ENCODE measurements at regions not wholly inside any gene's neighbourhood (a gene's known extent, or its start where the extent isn't known, plus 50 kb on each side); places are given as distances from the start of the nearest gene placed in this dataset.

DNA sequence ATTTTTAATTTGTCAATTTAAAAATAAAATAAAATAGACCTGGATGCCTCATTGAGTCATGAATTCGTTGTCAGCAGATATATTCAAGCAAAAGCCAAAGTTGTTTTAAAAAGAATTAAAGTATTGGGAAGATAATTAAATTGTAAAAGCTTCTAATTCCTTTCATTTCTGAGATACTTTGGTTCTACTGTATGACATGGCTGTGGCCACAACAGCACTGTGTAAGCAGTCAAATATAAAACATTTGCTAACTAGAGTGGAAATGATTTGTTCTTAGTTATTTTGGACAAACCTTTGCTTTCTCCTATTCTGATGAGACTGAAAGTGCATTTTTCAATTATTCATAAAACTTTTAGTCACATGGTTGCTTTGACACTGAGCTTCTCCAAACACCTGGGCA is 143.6 kb upstream of the FAM13C start:
- DNase-seq = no peak
- Histone ChIP-seq H3K4me3 (ENCODE audit: low read length in 3 of 3) (no peak overlapping the region), H3K4me1 (ENCODE audit: control insufficient read depth in 2 of 3, insufficient read depth in 2 of 3, low read depth in 1 of 3, low read length in 3 of 3) (no peaks in the 10 kb centered on the region), H3K36me3 (ENCODE audit: control insufficient read depth in 2 of 3, insufficient read depth in 3 of 3, low read length in 3 of 3) (no peaks in the 10 kb centered on the region), H3K9ac (ENCODE audit: low read length in 3 of 3) (no peak overlapping the region), H3K27ac (ENCODE audit: low read depth in 2 of 2, low read length in 2 of 2) (no peak overlapping the region), H3K27me3 (ENCODE audit: control insufficient read depth, insufficient read depth, low read length) (no peaks in the 10 kb centered on the region), H3K9me3 (ENCODE audit: control insufficient read depth in 2 of 3, insufficient read depth in 1 of 3, low read length in 3 of 3) (no peaks in the 10 kb centered on the region)
- intact Hi-C loops (cut with DNase I) = no loop called here
- TF ChIP-seq, protein P1, sequence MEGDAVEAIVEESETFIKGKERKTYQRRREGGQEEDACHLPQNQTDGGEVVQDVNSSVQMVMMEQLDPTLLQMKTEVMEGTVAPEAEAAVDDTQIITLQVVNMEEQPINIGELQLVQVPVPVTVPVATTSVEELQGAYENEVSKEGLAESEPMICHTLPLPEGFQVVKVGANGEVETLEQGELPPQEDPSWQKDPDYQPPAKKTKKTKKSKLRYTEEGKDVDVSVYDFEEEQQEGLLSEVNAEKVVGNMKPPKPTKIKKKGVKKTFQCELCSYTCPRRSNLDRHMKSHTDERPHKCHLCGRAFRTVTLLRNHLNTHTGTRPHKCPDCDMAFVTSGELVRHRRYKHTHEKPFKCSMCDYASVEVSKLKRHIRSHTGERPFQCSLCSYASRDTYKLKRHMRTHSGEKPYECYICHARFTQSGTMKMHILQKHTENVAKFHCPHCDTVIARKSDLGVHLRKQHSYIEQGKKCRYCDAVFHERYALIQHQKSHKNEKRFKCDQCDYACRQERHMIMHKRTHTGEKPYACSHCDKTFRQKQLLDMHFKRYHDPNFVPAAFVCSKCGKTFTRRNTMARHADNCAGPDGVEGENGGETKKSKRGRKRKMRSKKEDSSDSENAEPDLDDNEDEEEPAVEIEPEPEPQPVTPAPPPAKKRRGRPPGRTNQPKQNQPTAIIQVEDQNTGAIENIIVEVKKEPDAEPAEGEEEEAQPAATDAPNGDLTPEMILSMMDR (IDR thresholded peaks at IDR 0.05; ENCODE audit: borderline replicate concordance, extremely low read depth, insufficient read depth) = no peak
- FAIRE-seq = no peak

DNA sequence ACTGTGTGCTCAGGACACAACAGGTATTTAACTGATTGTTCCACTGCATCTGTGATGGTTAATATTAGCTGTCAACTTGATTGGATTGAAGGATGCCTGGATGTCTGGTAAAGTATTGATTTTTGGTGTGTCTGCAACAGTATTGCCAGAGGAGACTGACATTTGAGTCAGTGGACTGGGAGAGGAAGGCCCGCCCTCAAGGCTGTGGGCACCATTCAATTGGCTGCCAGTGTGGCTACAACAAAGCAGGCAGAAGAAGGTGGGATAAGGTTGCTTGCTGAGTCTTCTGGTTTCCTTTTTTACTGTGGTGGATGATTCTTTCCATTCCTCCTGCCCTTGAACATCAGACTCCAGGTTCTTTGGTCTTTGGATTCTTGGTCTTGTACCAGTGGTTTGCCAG is 137.1 kb upstream of the FAM13C start:
- intact Hi-C loops (cut with DNase I) = no loop called here
- H3K4me3 ChIP-seq (ENCODE audit: low read length in 3 of 3) = no peak overlapping the region
- no peak overlapping the region for H3K9ac ChIP-seq (ENCODE audit: low read length in 3 of 3)
- peaks cover 0 to 17% (median 0%) of the 10 kb centered on the region in 3 donors for H3K9me3 ChIP-seq (ENCODE audit: control insufficient read depth in 2 of 3, insufficient read depth in 1 of 3, low read length in 3 of 3)
- no peak for DNase-seq
- H3K4me1 ChIP-seq (ENCODE audit: control insufficient read depth in 2 of 3, insufficient read depth in 2 of 3, low read depth in 1 of 3, low read length in 3 of 3) = no peaks in the 10 kb centered on the region
- no peaks in the 10 kb centered on the region for H3K27me3 ChIP-seq (ENCODE audit: control insufficient read depth, insufficient read depth, low read length)
- no peak for FAIRE-seq
- no peaks in the 10 kb centered on the region for H3K36me3 ChIP-seq (ENCODE audit: control insufficient read depth in 2 of 3, insufficient read depth in 3 of 3, low read length in 3 of 3)
- H3K27ac ChIP-seq (ENCODE audit: low read depth in 2 of 2, low read length in 2 of 2) = no peak overlapping the region
- TF ChIP-seq, protein P1 (IDR thresholded peaks at IDR 0.05; ENCODE audit: borderline replicate concordance, extremely low read depth, insufficient read depth) = no peak

DNA sequence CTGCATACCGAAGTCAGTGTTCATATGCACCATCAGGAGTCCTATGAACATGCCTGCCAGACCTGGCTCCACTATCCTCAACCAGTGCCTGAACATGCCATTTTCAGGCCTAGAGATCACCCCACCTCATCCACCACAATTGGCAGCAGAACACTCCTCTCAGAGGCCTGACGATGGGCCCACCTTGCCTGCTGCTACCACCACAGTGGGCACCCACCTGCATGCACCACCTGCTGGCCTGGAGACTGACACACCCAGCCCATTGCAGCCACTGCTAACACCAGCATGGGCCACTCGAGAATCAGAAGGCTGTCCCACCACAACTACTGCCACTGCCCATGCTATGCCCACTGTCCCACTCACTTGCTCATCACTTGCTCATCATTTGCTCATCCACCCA is 130.7 kb upstream of the FAM13C start:
- TF ChIP-seq, protein P1 (IDR thresholded peaks at IDR 0.05; ENCODE audit: borderline replicate concordance, extremely low read depth, insufficient read depth) = no peak
- H3K4me1 ChIP-seq (ENCODE audit: control insufficient read depth in 2 of 3, insufficient read depth in 2 of 3, low read depth in 1 of 3, low read length in 3 of 3) = no peaks in the 10 kb centered on the region
- H3K36me3 ChIP-seq (ENCODE audit: control insufficient read depth in 2 of 3, insufficient read depth in 3 of 3, low read length in 3 of 3) = no peaks in the 10 kb centered on the region
- H3K4me3 ChIP-seq (ENCODE audit: low read length in 3 of 3) = no peak overlapping the region
- H3K27ac ChIP-seq (ENCODE audit: low read depth in 2 of 2, low read length in 2 of 2) = no peak overlapping the region
- H3K27me3 ChIP-seq (ENCODE audit: control insufficient read depth, insufficient read depth, low read length) = no peaks in the 10 kb centered on the region
- peaks cover 0 to 17% (median 0%) of the 10 kb centered on the region in 3 donors for H3K9me3 ChIP-seq (ENCODE audit: control insufficient read depth in 2 of 3, insufficient read depth in 1 of 3, low read length in 3 of 3)
- DNase-seq = no peak
- no peak overlapping the region for H3K9ac ChIP-seq (ENCODE audit: low read length in 3 of 3)
- intact Hi-C loops (cut with DNase I) = no loop called here
- FAIRE-seq = no peak

DNA sequence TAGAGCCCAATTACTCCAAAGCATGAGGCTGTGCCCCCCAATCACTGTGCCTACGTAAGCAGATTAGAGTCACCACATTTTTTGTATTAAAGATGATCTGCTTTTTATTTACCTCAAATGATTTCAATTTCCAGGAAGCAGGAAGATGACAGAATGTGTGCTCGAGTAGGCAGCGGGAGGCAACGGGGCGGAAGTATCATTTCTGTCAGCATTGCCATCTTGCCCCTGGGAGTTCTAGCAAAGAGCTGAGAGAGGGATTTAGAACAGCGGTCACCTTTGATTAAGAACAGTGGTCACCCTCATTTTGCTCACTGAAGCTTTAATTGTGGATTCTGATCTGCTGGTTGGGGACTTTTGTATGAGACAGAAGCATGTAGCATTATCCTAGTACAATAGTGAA is 117.1 kb upstream of the FAM13C start:
- Histone ChIP-seq H3K4me1 (ENCODE audit: control insufficient read depth in 2 of 3, insufficient read depth in 2 of 3, low read depth in 1 of 3, low read length in 3 of 3) (no peaks in the 10 kb centered on the region), H3K36me3 (ENCODE audit: control insufficient read depth in 2 of 3, insufficient read depth in 3 of 3, low read length in 3 of 3) (no peaks in the 10 kb centered on the region), H3K9me3 (ENCODE audit: control insufficient read depth in 2 of 3, insufficient read depth in 1 of 3, low read length in 3 of 3) (no peaks in the 10 kb centered on the region), H3K27me3 (ENCODE audit: control insufficient read depth, insufficient read depth, low read length) (no peaks in the 10 kb centered on the region), H3K27ac (ENCODE audit: low read depth in 2 of 2, low read length in 2 of 2) (no peak overlapping the region), H3K9ac (ENCODE audit: low read length in 3 of 3) (no peak overlapping the region), H3K4me3 (ENCODE audit: low read length in 3 of 3) (no peak overlapping the region)
- FAIRE-seq (no peak), DNase-seq (no peak)
- intact Hi-C loops (cut with DNase I) = no loop called here
- TF ChIP-seq, protein P1 (IDR thresholded peaks at IDR 0.05; ENCODE audit: borderline replicate concordance, extremely low read depth, insufficient read depth) = no peak
